ENCODE measurements at regions not wholly inside any gene's neighbourhood (a gene's known extent, or its start where the extent isn't known, plus 50 kb on each side); places are given as distances from the start of the nearest gene placed in this dataset.
"Not testable (repeated sequence)": the region's sequence is repeated elsewhere in the genome, so short reads cannot be mapped to it uniquely, and the experiment has no call there.

GRCh38 chr4:137950286-137950685 lies 291.9 kb downstream of the SLC7A11 start:
- DNase-seq = no peak

GRCh38 chr4:137949746-137950145 lies 292.4 kb downstream of the SLC7A11 start:
- no peak for DNase-seq

- DNase-seq = no peak
Observed at GRCh38 chr4:137946453-137947174, 295.5 kb downstream of the SLC7A11 start.

GRCh38 chr4:137942815-137943214 lies 299.3 kb downstream of the SLC7A11 start:
- not testable (repeated sequence) for DNase-seq

GRCh38 chr4:137942015-137942515 lies 300.1 kb downstream of the SLC7A11 start:
- not testable (repeated sequence) for DNase-seq

- no peak for DNase-seq
Observed at GRCh38 chr4:137934911-137935310, 307.2 kb downstream of the SLC7A11 start.

- DNase-seq = no peak
Observed at GRCh38 chr4:137934046-137934445, 308.1 kb downstream of the SLC7A11 start.

GRCh38 chr4:137927972-137928371 lies 314.2 kb downstream of the SLC7A11 start:
- no peak for DNase-seq

GRCh38 chr4:137923494-137923893 lies 318.7 kb downstream of the SLC7A11 start:
- DNase-seq = no peak

- DNase-seq = no peak
Observed at GRCh38 chr4:137922721-137923120, 319.4 kb downstream of the SLC7A11 start.

- DNase-seq = no peak
Observed at GRCh38 chr4:137909529-137910309, 332.4 kb downstream of the SLC7A11 start.

- no peak for DNase-seq
Observed at GRCh38 chr4:137905930-137906329, 336.2 kb downstream of the SLC7A11 start.

GRCh38 chr4:137901114-137901513 lies 341.0 kb downstream of the SLC7A11 start:
- DNase-seq = no peak

GRCh38 chr4:137896221-137896737 lies 345.9 kb downstream of the SLC7A11 start:
- no peak for DNase-seq

GRCh38 chr4:137895515-137895914 lies 346.6 kb downstream of the SLC7A11 start:
- DNase-seq = not testable (repeated sequence)

GRCh38 chr4:137892134-137892533 lies 350.0 kb downstream of the SLC7A11 start:
- DNase-seq = no peak

- no peak for DNase-seq
Observed at GRCh38 chr4:137890812-137891211, 351.3 kb downstream of the SLC7A11 start.

- no peak for DNase-seq
Observed at GRCh38 chr4:137881641-137882040, 349.3 kb upstream of the PCDH18 start.

- DNase-seq = not testable (repeated sequence)
Observed at GRCh38 chr4:137868067-137868466, 335.8 kb upstream of the PCDH18 start.

- DNase-seq = no peak
Observed at GRCh38 chr4:137866671-137867070, 334.4 kb upstream of the PCDH18 start.

GRCh38 chr4:137861682-137862081 lies 329.4 kb upstream of the PCDH18 start:
- peak in 1 of 2 donors; percentile 5 for DNase-seq

GRCh38 chr4:137853424-137853823 lies 321.1 kb upstream of the PCDH18 start:
- no peak for DNase-seq

- DNase-seq = no peak
Observed at GRCh38 chr4:137852326-137852725, 320.0 kb upstream of the PCDH18 start.

GRCh38 chr4:137851435-137851834 lies 319.1 kb upstream of the PCDH18 start:
- no peak for DNase-seq
